Glomerular visceral epithelial cell (primary cell): ENCODE measurements at regions not wholly inside any gene's neighbourhood (a gene's known extent, or its start where the extent isn't known, plus 50 kb on each side); places are given as distances from the start of the nearest gene placed in this dataset.
A peak's percentile ranks its signal among the peaks of the same experiment; 100 is the strongest.

Experiments
- DNase-seq: peaks from one replicate; pipeline ENCODE4 v3.0.0-alpha.2; 2016; ENCODE audit errors: extremely low spot score

GRCh38 chr1:68331117-68331865 is 99.0 kb upstream of the WLS start:
- DNase-seq: peak; percentile 47

GRCh38 chr1:68330391-68330790 is 98.1 kb upstream of the WLS start:
- DNase-seq: no peak

- DNase-seq: no peak
Observed at GRCh38 chr1:68329096-68329835, 96.9 kb upstream of the WLS start.

- no peak for DNase-seq
Observed at GRCh38 chr1:68328490-68328889, 96.2 kb upstream of the WLS start.

- DNase-seq: no peak
Observed at GRCh38 chr1:68327414-68327813, 95.1 kb upstream of the WLS start.

- no peak for DNase-seq
Observed at GRCh38 chr1:68326481-68326880, 94.2 kb upstream of the WLS start.

DNA sequence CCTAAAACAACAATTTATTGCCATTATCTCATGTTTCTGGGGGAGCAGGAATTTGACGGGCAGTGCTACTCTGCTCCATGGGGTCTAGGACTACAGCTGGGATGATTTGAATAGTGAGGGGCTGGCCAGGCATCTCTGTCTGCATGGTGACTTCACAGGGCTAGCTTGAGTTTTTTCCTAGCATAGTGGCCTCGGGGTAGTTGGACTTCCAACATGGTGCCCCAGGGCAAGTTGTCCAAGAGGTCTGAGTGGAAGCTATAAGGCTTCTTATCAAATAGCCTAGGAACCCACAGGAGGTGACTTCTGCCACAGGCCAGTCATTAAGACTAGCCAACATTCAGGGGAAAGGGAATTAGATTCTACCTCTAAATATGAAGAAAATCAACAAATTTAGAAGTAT is 92.0 kb upstream of the WLS start:
- DNase-seq: no peak

GRCh38 chr1:68322837-68323687 is 90.7 kb upstream of the WLS start:
- peak; percentile 87 for DNase-seq

DNA sequence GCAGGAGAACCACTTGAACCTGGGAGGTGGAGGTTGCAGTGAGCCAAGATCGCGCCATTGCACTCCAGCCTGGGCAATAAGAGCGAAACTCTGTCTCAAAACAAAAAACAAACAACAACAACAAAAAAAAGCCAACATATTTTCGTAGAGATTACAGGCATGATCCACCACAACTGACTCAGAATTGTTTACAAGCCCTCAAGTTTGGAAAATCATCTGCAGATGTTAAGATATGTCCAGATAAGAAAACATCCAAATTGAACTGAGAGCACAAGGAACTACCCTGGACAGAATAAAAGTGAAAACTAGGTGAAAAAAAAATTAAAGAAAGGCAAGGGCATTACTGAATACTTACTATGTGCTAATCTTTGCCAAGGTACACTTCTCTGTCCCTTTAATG is 89.8 kb upstream of the WLS start:
- no peak for DNase-seq

GRCh38 chr1:68321084-68321685 is 88.9 kb upstream of the WLS start:
- DNase-seq: peak; percentile 78

DNA sequence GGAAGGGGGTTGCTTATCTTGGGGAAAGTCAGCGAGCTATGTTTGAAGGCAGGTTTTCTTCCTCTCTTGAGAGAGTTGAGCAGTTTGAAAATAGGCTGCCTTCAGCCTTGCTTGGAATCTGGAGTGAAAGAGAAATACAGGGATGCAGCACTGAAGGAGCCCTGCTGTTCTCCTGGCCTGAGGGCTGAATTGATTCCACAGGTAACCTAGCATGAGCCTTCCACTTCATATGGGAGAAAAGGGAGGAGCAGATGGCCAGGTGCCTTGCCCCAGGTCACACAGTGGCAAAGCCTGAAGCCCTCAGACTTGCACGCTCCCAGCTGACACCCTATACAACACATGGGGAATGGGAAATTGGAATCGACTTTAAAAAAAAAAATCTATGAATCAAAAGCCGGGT is 88.0 kb upstream of the WLS start:
- no peak for DNase-seq

DNA sequence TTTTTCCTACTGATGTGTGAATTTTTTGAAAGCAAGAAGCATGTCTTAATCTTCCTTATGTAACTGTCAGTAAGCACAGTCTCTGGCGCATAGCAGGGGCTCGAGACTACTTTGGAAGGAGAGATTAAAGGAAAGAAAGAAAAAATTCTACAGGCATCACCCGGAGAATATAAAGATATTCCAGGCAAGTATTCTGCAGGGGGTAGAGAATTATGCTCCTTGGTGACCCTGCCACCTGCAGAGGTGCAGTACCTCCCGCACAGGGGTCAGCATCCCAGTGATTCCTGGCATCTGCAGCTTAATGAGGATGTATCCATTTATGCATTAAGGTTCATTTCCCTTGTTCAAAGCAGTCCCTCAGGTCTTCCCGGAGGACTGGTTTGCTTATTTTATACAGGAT is 87.6 kb upstream of the WLS start:
- DNase-seq: no peak

DNA sequence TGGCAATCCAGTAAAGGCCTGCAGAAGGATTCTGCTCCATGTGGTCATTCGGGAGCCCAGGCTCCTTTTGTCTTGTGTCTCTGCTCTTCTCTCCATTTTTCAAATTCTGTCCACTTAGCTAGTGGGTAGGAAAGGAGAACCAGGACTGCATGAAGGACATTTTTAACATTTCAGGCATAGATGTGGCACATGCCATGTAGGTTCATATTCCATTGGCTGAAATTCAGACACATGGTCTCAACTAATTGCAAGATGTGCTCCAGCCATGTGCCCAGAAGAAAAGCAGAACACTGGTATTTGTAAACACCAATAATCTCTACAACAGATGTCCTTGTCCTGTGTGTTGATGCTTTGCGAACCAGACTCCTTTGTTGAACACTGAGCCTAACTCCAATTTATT is 85.2 kb upstream of the WLS start:
- DNase-seq: no peak

DNA sequence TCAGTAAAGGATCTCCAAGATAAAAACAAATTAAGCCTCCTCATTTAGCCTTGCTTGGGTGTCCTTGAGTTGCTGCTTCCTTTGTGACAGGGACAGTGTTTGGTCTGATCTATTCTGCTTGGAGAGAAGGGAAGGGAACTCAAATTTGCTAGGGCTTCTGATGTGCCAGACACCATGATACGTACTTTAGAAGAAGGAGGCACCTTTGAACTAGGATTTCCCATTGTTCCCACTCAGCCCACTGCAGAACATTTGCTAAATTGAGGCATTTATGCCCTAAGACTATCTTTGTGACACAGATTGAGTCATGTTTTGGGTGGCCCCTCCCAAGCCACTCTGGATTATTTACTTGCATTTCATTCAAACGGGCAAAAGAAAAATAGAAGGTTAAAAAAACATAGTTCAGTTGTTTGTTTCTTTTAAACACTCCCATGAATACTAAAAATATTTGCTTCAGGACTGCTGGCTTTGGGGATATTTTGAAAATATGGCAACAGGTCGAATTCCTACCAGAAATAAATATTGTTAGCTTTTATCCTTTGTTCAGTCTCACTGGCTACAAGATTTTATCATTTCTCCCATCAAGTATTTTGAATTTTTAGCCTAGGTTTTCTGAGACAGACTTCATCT is 81.9 kb upstream of the WLS start:
- DNase-seq: no peak

- no peak for DNase-seq
Observed at GRCh38 chr1:68313735-68314134, 81.4 kb upstream of the WLS start.

DNA sequence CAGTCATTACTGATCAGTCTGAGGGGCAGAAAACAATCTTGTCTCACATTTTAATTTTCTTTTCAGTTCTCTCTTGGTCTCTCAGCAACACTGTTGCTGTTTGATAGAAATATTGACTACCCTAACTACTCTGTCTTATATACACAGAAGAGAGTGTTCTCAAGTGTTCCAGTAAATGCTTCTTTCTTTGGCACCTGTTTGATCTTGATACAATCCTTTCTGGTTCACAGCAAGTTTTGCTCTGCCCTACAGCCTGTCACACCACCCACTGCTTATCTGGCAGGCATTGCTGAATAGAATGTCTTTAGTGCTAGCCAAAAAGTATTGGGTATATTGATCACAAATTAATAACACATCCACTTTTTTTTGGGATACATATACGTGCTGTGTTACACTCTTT is 75.7 kb upstream of the WLS start:
- no peak for DNase-seq

DNA sequence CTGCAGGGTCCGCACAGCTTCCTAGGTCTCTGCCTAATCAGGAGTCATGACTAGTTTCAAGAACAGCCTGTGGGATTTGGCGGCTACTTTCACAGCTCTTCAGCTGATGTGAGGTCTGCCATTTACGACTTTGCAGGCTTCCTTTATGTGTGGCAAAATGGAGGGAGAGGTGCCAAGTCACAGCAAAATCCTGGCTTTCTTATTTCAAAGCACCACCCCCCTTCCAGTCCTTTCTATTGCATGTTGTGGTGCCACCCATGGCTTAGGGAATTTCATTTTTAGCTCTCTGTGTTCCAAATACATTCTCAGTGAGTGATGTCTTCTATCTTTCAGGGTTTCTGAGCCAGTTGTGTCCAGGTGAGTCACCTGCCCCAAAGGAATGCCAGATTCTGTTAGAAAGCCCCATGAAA is 75.1 kb upstream of the WLS start:
- DNase-seq: no peak

- no peak for DNase-seq
Observed at GRCh38 chr1:68301471-68302001, 69.2 kb upstream of the WLS start.

DNA sequence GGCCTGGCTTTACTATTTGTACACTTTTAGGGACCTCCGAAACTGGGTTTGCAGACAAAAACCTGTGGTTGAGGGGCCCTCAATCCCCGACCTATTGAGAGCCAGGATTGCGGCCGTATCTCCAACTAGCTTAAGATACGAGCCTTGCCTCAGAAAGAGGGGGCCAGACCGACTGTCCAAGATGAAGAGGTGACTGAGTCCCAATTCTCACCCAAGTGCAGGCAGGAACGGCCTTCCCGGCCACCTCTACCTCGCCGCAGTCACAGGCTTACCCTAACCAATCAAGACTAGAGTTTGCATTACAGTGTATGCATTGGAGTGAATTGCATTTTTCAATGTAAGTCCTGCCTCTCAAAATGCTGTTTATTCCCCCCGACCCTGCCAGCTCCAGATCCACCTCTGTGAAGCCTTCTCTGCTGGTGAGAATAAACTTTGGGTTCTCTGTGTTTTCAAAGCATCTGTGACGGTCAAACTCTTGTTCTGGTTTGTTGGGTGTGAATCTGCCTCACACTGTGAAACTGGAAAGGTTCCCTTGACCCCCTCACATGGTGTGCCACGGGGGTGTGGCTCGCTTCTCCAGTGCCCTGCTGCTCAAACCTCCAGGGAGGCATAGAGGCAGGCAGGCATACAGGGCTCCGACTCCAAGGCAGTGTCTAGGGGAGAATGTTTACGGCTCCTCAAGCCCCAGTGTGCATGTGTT is 62.2 kb upstream of the WLS start:
- no peak for DNase-seq

DNA sequence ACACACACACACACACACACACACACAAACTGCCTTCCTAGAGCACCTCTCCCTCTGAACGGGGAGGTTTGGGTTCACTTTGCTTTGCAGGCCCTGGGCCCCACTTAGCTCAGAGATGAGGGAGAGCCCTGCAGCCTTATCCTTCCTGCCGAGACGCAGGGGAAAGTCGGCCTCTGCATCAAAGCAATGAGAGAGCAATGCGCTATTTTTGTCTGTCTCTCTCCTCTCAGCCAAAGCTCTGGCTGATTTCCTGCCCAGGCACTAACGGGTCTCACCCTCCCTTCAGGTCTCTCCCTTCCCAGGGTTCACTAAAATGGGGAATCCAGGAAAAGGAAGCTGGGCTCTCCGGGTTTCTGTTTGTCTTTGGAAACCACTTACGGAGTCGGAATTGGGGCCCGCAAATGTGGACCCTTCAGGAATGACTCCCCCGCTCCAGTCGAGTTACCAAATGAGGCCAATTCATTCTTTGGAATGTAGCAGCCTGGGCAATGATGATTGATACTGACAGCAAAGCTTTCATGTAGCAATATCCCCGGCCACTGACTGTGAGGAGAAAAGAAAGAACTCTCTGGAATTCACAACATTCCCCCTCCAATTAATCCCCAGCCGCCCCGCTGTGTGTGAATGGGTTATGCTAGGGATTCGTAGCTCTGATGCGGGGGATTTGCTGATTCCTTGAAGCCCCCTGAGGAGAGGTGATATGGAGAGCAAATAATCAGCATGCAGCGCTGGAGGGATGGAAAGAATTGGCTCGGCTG is 61.5 kb upstream of the WLS start:
- no peak for DNase-seq
